ENCODE measurements at regions not wholly inside any gene's neighbourhood (a gene's known extent, or its start where the extent isn't known, plus 50 kb on each side); places are given as distances from the start of the nearest gene placed in this dataset.

- no peak for DNase-seq
Observed at GRCh38 chr9:84129529-84129928, 148.9 kb downstream of the RMI1 start.

GRCh38 chr9:84136119-84136868 lies 155.7 kb downstream of the RMI1 start:
- no peak for DNase-seq

GRCh38 chr9:84137968-84138367 lies 157.4 kb downstream of the RMI1 start:
- no peak for DNase-seq

- DNase-seq: no peak
Observed at GRCh38 chr9:84138541-84138940, 157.9 kb downstream of the RMI1 start.

- no peak for DNase-seq
Observed at GRCh38 chr9:84139296-84140070, 158.9 kb downstream of the RMI1 start.

GRCh38 chr9:84140535-84141101 lies 160.0 kb downstream of the RMI1 start:
- DNase-seq: peak; percentile 29

GRCh38 chr9:84141741-84142370 lies 161.3 kb downstream of the RMI1 start:
- no peak for DNase-seq

GRCh38 chr9:84145031-84145430 lies 164.4 kb downstream of the RMI1 start:
- no peak for DNase-seq

- DNase-seq: no peak
Observed at GRCh38 chr9:84145780-84146179, 165.2 kb downstream of the RMI1 start.

GRCh38 chr9:84146893-84147710 lies 166.5 kb downstream of the RMI1 start:
- DNase-seq: no peak

GRCh38 chr9:84151236-84151635 lies 170.6 kb downstream of the RMI1 start:
- DNase-seq: no peak

- DNase-seq: no peak
Observed at GRCh38 chr9:84151640-84152039, 171.0 kb downstream of the RMI1 start.

- DNase-seq: no peak
Observed at GRCh38 chr9:84152204-84152603, 171.6 kb downstream of the RMI1 start.

- no peak for DNase-seq
Observed at GRCh38 chr9:84153885-84154284, 173.3 kb downstream of the RMI1 start.

- DNase-seq: no peak
Observed at GRCh38 chr9:84154320-84154719, 173.7 kb downstream of the RMI1 start.

GRCh38 chr9:84163052-84163650 lies 177.4 kb downstream of the SLC28A3 start:
- DNase-seq: no peak

GRCh38 chr9:84166891-84167290 lies 173.7 kb downstream of the SLC28A3 start:
- no peak for DNase-seq

- no peak for DNase-seq
Observed at GRCh38 chr9:84169240-84169639, 171.3 kb downstream of the SLC28A3 start.

GRCh38 chr9:84170521-84171141 lies 169.9 kb downstream of the SLC28A3 start:
- DNase-seq: no peak

GRCh38 chr9:84173961-84174360 lies 166.6 kb downstream of the SLC28A3 start:
- DNase-seq: no peak

- no peak for DNase-seq
Observed at GRCh38 chr9:84174486-84174885, 166.1 kb downstream of the SLC28A3 start.

GRCh38 chr9:84177407-84177806 lies 163.2 kb downstream of the SLC28A3 start:
- DNase-seq: no peak

Measured in activated T-cell treated with anti-CD3 and anti-CD28 coated beads, Interleukin-2, amount 50 U/mL, for 1 hour (primary cell).